Fibroblast of villous mesenchyme (primary cell): ENCODE measurements at regions not wholly inside any gene's neighbourhood (a gene's known extent, or its start where the extent isn't known, plus 50 kb on each side); places are given as distances from the start of the nearest gene placed in this dataset.

Experiments
- DNase-seq: peaks from one replicate; pipeline ENCODE4 v3.0.0-alpha.2; 2010; ENCODE audit warnings: low read depth
- H3K4me3 ChIP-seq: 2 replicates; pipeline ENCODE4 v1.5.1; 2011; ENCODE audit warnings: low read depth, mild to moderate bottlenecking, low read length
- CTCF ChIP-seq: IDR thresholded peaks from 2 replicates; pipeline ENCODE4 v1.5.1; 2012; ENCODE audit warnings: low read depth, mild to moderate bottlenecking, low read length; ENCODE audit not compliant: insufficient read depth

- H3K4me3 ChIP-seq, result no peak overlapping the region
- TF ChIP-seq CTCF, result no peak
- no peak for DNase-seq
These were observed 411.4 kb upstream of the PDZRN3 start for GRCh38 chr3:74036102-74036501.

GRCh38 chr3:74033806-74034205, 409.1 kb upstream of the PDZRN3 start:
- DNase-seq, result no peak
- no peak overlapping the region for H3K4me3 ChIP-seq
- TF ChIP-seq CTCF, result no peak

- no peak for DNase-seq
- no peak for TF ChIP-seq CTCF
These were observed 408.6 kb upstream of the PDZRN3 start for GRCh38 chr3:74033381-74033780.

GRCh38 chr3:74027121-74027520, 402.4 kb upstream of the PDZRN3 start:
- TF ChIP-seq CTCF, result no peak
- H3K4me3 ChIP-seq, result no peak overlapping the region
- no peak for DNase-seq

More at GRCh38 chr3:74033381-74033780, 408.6 kb upstream of the PDZRN3 start:
- no peak overlapping the region for H3K4me3 ChIP-seq

GRCh38 chr3:74023395-74023794, 398.7 kb upstream of the PDZRN3 start:
- no peak overlapping the region for H3K4me3 ChIP-seq
- DNase-seq, result no peak
- TF ChIP-seq CTCF, result no peak

- no peak overlapping the region for H3K4me3 ChIP-seq
- TF ChIP-seq CTCF, result no peak
- DNase-seq, result no peak
These were observed 396.7 kb upstream of the PDZRN3 start for GRCh38 chr3:74021449-74021848.

GRCh38 chr3:74009961-74010844, 385.5 kb upstream of the PDZRN3 start:
- no peak for DNase-seq
- no peak overlapping the region for H3K4me3 ChIP-seq
- TF ChIP-seq CTCF, result no peak
